ENCODE measurements at regions not wholly inside any gene's neighbourhood (a gene's known extent, or its start where the extent isn't known, plus 50 kb on each side); places are given as distances from the start of the nearest gene placed in this dataset.

DNA sequence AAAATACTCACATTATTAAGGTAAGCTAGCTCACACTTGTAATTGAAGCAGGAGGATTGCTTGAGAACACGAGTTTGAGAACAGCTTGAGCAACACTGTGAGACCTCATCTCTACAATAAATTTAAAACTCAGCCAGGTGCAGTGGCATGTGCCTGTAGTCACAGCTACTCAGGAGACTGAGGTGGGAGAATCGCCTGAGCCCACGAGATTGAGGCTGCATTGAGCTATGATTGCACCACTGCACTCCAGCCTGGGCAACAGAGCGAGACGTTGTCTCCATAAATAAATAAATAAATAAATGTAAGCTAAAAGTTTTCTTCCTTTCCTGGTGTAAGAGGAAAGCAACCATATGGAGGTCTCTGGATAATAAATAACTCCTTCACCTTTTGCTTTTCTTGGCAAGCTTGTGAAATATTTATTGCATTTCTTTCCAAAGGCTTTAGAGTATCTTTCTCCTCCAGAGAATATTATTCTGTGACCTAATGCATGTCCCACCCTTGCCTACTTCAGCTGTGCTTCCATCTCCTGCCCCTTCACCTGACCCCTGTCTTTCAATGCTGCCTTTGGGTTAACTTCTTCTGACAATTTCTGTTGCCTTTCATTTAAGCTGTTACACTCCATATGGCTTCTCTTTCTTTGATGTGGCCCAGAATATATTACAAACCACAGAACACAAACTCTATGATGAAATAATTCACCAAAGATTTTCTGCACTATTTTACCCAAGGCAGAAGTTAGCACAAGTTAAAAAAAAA is 280.7 kb upstream of the RND3 start:
- TF ChIP-seq SIN3A (IDR thresholded peaks at IDR 0.05; ENCODE audit: borderline replicate concordance, insufficient read depth, low read length): no peak
- TF ChIP-seq FOXP2 (optimal IDR thresholded peaks at IDR 0.05; ENCODE audit: borderline replicate concordance, extremely low read depth, extremely low read length, insufficient read depth): no peak

DNA sequence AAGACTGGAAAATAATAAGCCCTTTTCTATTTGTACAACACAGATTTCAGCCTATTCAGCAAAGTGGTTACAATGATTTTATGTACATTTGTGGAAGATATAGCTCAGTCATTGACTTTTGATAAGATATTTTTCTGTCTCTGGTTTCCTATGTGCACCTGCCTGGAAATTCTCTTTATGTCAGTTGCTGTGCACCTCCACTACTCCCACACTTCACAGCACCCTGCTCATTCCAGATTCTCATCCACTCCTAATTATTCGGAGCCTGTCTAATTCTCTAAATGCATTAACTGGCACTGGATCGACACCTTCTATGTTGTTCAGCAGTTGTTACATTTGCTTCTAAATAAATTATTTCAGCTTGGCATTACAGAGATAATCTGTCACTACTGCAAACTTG is 275.1 kb upstream of the RND3 start:
- TF ChIP-seq POLR2AphosphoS5 (IDR thresholded peaks at IDR 0.05; ENCODE audit: low read depth, low read length) (no peak), SIN3A (IDR thresholded peaks at IDR 0.05; ENCODE audit: borderline replicate concordance, insufficient read depth, low read length) (no peak), FOXP2 (optimal IDR thresholded peaks at IDR 0.05; ENCODE audit: borderline replicate concordance, extremely low read depth, extremely low read length, insufficient read depth) (no peak), TAF1 (IDR thresholded peaks at IDR 0.05; ENCODE audit: borderline replicate concordance, insufficient read depth, low read length) (no peak)
- TF ChIP-seq, protein P1, sequence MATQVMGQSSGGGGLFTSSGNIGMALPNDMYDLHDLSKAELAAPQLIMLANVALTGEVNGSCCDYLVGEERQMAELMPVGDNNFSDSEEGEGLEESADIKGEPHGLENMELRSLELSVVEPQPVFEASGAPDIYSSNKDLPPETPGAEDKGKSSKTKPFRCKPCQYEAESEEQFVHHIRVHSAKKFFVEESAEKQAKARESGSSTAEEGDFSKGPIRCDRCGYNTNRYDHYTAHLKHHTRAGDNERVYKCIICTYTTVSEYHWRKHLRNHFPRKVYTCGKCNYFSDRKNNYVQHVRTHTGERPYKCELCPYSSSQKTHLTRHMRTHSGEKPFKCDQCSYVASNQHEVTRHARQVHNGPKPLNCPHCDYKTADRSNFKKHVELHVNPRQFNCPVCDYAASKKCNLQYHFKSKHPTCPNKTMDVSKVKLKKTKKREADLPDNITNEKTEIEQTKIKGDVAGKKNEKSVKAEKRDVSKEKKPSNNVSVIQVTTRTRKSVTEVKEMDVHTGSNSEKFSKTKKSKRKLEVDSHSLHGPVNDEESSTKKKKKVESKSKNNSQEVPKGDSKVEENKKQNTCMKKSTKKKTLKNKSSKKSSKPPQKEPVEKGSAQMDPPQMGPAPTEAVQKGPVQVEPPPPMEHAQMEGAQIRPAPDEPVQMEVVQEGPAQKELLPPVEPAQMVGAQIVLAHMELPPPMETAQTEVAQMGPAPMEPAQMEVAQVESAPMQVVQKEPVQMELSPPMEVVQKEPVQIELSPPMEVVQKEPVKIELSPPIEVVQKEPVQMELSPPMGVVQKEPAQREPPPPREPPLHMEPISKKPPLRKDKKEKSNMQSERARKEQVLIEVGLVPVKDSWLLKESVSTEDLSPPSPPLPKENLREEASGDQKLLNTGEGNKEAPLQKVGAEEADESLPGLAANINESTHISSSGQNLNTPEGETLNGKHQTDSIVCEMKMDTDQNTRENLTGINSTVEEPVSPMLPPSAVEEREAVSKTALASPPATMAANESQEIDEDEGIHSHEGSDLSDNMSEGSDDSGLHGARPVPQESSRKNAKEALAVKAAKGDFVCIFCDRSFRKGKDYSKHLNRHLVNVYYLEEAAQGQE (IDR thresholded peaks at IDR 0.05; ENCODE audit: insufficient read depth in 1 of 2, low read depth in 2 of 2, low read length in 2 of 2): no peak

DNA sequence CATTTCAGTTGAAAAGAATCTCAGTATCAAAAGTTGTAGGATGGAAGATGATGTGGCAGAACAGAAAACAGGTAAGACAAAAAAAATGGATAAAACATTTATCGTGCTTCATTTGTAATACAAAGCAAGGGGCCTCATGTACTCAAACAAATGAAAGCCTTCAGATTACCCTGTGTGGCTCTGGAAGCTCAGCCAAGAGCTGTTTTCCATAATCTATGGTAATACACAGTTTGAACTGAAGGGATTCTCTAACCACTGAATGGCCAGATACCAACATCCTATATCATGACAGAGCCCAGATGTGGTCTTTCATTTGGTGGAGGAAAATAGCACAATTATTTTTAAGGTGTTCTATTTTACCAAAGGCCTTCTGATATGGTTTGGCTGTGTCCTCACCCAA is 272.1 kb upstream of the RND3 start:
- TF ChIP-seq FOXP2 (optimal IDR thresholded peaks at IDR 0.05; ENCODE audit: borderline replicate concordance, extremely low read depth, extremely low read length, insufficient read depth): no peak
- TF ChIP-seq, protein P1 (IDR thresholded peaks at IDR 0.05; ENCODE audit: insufficient read depth in 1 of 2, low read depth in 2 of 2, low read length in 2 of 2): no peak
- no peak for TF ChIP-seq POLR2AphosphoS5 (IDR thresholded peaks at IDR 0.05; ENCODE audit: low read depth, low read length)

DNA sequence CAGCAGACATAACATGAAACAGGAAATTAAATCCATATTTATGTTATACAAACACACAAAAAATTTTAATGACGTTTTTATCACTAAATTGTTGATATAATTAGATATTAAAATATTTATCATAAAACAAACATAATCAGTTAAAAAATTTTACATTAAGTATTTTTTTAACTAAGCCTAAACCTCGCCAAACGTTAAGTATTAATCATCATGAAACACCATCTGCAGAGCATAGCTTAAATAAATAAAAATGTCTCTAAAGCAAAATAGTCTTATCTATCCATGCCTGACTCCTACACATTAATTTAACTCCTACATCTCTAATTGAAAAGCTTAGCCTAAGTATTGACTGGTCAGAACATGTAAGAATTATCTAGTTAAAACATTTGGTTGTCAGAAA is 271.6 kb upstream of the RND3 start:
- TF ChIP-seq POLR2AphosphoS5 (IDR thresholded peaks at IDR 0.05; ENCODE audit: low read depth, low read length): no peak
- TF ChIP-seq, protein P1 (IDR thresholded peaks at IDR 0.05; ENCODE audit: insufficient read depth in 1 of 2, low read depth in 2 of 2, low read length in 2 of 2): no peak
- no peak for TF ChIP-seq FOXP2 (optimal IDR thresholded peaks at IDR 0.05; ENCODE audit: borderline replicate concordance, extremely low read depth, extremely low read length, insufficient read depth)
- no peak for TF ChIP-seq SIN3A (IDR thresholded peaks at IDR 0.05; ENCODE audit: borderline replicate concordance, insufficient read depth, low read length)
- TF ChIP-seq TAF1 (IDR thresholded peaks at IDR 0.05; ENCODE audit: borderline replicate concordance, insufficient read depth, low read length): no peak

DNA sequence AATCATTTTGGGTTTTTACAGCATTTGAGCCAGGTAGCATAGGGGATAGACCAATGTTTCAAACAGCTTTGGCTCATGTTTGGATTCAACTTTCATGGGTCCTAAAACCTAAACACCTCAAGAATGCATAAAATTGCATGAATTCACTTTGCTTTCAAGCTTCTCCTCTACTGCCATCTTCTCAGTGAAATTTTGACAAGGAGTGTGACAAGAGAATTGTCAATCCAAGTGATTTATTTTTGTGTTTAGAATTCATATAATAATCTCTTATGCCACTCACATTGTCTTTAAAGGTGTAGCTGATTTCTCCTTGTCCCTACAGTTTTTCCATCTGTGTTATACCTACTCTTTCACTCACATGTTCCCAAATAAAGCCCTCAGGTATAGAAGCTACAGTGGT is 264.8 kb upstream of the RND3 start:
- TF ChIP-seq POLR2AphosphoS5 (IDR thresholded peaks at IDR 0.05; ENCODE audit: low read depth, low read length) (no peak), TAF1 (IDR thresholded peaks at IDR 0.05; ENCODE audit: borderline replicate concordance, insufficient read depth, low read length) (no peak), SIN3A (IDR thresholded peaks at IDR 0.05; ENCODE audit: borderline replicate concordance, insufficient read depth, low read length) (no peak), FOXP2 (optimal IDR thresholded peaks at IDR 0.05; ENCODE audit: borderline replicate concordance, extremely low read depth, extremely low read length, insufficient read depth) (no peak)
- TF ChIP-seq, protein P1 (IDR thresholded peaks at IDR 0.05; ENCODE audit: insufficient read depth in 1 of 2, low read depth in 2 of 2, low read length in 2 of 2): no peak

Data from PFSK-1 (cell line).